ENCODE measurements at regions not wholly inside any gene's neighbourhood (a gene's known extent, or its start where the extent isn't known, plus 50 kb on each side); places are given as distances from the start of the nearest gene placed in this dataset.
"Not testable (repeated sequence)": the region's sequence is repeated elsewhere in the genome, so short reads cannot be mapped to it uniquely, and the experiment has no call there.

- not testable (repeated sequence) for DNase-seq (ENCODE audit: low spot score)
Observed at GRCh38 chr10:131581547-131581946, 270.0 kb upstream of the TCERG1L start.

DNA sequence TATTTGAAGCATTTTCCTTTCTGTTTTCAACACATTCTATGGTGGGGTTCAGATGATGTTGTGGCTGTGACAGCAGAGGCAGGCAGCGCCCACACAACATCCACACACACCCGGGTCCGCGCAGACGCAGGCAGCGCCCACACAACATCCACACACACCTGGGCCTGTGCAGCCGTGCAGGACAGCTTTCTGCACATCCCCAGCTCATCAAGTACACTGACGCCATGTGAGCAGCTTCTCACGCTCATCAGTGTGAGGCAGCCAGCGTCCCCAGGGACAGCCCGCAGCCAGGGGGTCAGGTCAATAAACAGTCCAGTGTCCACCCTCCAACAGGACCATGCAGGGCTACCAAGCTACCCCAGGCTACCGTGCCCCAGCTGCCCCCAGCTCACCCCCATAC is 272.8 kb upstream of the TCERG1L start:
- DNase-seq (ENCODE audit: low spot score): no peak

GRCh38 chr10:131585761-131586160 is 274.2 kb upstream of the TCERG1L start:
- DNase-seq (ENCODE audit: low spot score): no peak

- no peak for DNase-seq (ENCODE audit: low spot score)
Observed at GRCh38 chr10:131586958-131587357, 275.4 kb upstream of the TCERG1L start.

- DNase-seq (ENCODE audit: low spot score): no peak
Observed at GRCh38 chr10:131587976-131588680, 276.6 kb upstream of the TCERG1L start.

DNA sequence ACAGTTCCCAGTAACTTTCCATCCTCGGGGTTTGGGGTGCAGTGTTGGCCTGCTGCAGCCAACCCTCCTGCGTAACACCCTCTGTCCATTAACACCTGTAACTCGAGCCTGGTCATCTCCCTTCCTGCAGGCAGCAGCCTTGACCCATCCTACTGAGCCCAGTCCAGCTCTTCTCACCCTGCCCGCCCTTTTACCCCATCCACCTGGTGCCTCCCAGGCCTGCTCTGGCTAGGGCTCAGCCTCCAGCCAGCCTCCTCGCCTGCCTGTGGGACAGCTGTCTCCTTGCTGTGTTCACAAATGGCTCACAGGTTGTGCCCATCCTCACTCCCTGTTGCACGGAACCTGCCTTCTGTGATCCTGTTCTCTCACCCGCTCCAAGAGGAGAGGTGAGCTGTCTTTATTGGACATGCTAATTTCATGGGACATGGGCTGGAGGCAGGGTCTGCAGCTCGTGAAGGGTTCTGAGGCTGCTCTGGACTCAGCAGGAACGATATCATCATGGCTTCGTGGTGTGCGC is 277.2 kb upstream of the TCERG1L start:
- no peak for DNase-seq (ENCODE audit: low spot score)

GRCh38 chr10:131590567-131590966 is 279.0 kb upstream of the TCERG1L start:
- DNase-seq (ENCODE audit: low spot score): no peak

GRCh38 chr10:131591936-131592335 is 280.4 kb upstream of the TCERG1L start:
- DNase-seq (ENCODE audit: low spot score): no peak

GRCh38 chr10:131609176-131609575 is 291.6 kb upstream of the PPP2R2D start:
- DNase-seq (ENCODE audit: low spot score): no peak

DNA sequence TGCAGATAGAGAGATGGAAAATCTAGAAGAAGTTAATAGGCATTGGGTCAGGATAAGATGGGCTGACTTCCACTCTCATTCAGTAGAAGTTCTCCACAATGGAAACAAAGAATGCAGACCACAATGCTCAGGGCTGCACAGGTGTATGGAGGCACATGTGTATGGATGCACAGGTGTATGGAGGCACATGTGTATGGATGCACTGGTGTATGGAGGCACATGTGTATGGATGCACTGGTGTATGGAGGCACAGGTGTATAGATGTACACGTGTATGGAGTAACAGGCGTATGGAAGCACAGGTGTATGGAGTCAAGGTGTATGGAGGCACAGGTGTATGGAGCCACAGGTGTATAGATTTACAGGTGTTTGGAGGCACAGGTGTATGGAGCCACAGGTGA is 285.7 kb upstream of the PPP2R2D start:
- no peak for DNase-seq (ENCODE audit: low spot score)

DNA sequence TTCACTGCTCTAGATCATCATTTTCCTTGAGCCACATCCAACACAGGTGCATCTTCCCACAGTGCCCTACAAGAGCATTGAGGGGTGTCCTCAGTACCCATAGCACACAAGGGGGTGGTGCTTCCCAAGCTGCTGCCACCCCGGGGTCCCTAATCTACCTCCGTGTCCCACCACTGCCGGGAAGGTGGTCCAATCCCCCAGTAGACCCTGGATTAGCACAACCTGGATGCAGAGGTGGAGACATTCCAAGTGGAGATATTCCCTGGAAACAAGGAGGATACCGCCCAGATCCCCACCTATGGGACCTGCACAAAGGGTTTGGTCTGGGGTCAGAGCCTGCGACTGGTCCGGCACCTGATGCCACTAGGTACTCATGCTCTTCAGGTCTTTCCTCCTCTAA is 284.8 kb upstream of the PPP2R2D start:
- no peak for DNase-seq (ENCODE audit: low spot score)

GRCh38 chr10:131617113-131617858 is 283.5 kb upstream of the PPP2R2D start:
- no peak for DNase-seq (ENCODE audit: low spot score)

DNA sequence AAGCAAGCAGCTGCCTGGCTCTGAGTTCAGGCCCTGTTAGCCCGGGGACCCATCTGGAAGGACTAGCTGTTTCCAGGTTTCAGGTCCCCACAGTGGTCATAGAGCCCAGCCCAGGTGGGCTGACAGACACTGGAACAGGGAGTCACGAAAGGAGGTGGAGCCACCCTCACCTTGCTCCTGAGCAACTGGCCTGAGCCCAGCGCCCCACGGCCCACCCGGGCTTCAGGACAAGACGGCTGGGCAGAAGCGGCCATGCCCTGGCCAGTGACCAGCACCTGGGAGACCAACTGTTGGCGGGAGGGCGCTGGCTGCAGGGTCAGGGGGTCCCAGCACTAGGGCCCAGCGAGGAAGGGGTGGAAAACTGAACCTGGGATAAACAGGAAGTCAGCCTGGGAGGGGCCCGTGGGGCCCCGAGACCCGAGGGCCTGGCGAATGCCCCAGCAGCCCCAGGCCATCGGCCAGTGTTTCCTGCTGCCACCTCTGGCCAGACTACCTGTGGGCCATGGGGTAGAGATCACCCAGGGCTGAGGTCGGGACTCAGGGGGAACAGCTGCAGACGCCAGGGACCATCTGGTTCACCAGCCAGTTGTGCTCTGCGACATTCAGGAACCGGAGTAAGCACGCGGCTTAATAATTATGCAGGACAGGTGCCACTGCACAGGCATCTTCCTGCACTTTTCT is 282.1 kb upstream of the PPP2R2D start:
- no peak for DNase-seq (ENCODE audit: low spot score)

DNA sequence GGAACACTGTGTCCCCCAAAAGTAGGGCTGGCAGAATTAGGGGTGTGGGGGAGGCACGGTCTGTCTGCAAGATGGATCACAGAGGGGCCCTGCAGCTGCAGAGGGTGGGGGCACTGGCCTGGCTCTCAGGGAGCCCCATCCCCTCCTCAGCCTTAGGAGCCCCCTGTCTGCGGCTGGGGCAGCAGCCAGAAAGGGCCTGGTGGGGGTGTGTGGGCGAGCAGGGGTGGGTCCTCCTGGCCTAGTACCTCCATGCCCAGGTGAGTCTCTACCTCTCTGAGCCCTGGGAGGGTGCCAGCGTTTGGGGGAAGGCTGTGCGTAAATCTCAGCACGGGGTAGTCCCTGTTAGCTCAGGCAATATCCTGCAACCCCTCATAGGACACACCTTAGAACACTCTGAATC is 280.5 kb upstream of the PPP2R2D start:
- DNase-seq (ENCODE audit: low spot score): no peak

DNA sequence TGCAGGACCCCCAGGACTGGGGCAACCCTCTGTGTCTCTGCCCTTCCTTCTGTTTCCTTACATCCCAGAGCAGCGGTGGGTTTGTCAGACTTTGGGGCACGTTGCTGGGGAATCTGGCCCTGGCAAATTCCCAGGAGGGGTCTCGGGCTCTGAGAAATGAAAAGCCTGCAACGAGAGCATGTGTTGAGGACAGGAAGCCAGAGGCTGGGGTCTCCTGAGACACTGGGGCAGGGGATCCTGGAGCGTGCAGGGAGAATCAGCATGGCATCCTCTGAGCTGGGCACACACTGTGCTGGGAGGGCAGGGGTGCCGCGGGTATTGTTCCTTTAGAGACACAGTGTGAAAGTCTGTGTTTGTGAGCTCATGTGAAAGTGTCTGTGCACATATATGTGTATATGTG is 279.9 kb upstream of the PPP2R2D start:
- no peak for DNase-seq (ENCODE audit: low spot score)

- no peak for DNase-seq (ENCODE audit: low spot score)
Observed at GRCh38 chr10:131621784-131622624, 278.8 kb upstream of the PPP2R2D start.

GRCh38 chr10:131625041-131625440 is 275.8 kb upstream of the PPP2R2D start:
- no peak for DNase-seq (ENCODE audit: low spot score)

GRCh38 chr10:131626274-131626673 is 274.5 kb upstream of the PPP2R2D start:
- DNase-seq (ENCODE audit: low spot score): no peak

GRCh38 chr10:131629026-131629770 is 271.6 kb upstream of the PPP2R2D start:
- no peak for DNase-seq (ENCODE audit: low spot score)

- no peak for DNase-seq (ENCODE audit: low spot score)
Observed at GRCh38 chr10:131630772-131631258, 270.0 kb upstream of the PPP2R2D start.

GRCh38 chr10:131631619-131632018 is 269.2 kb upstream of the PPP2R2D start:
- DNase-seq (ENCODE audit: low spot score): no peak
